Cardiac muscle cell (in vitro differentiated cells and primary cell): ENCODE measurements at regions not wholly inside any gene's neighbourhood (a gene's known extent, or its start where the extent isn't known, plus 50 kb on each side); places are given as distances from the start of the nearest gene placed in this dataset.

Source experiments
- DNase-seq, 2 donors: peaks; one replicate each; pipeline versions ENCODE4 v3.0.0 to v3.0.0-alpha.2; 2010 to 2017; ENCODE audit warnings: low read depth in 1 of 2, low spot score in 1 of 2
- H3K27ac ChIP-seq: fragments of 200-600 bp; sonication (generic); 2 replicates; pipeline ENCODE4 v1.5.1; 2016
- H3K27me3 ChIP-seq: fragments of 200-600 bp; sonication (generic); 2 replicates; pipeline ENCODE4 v1.6.0; 2016; ENCODE audit warnings: control low read depth
- H3K36me3 ChIP-seq: fragments of 200-600 bp; sonication (generic); 2 replicates; pipeline ENCODE4 v1.5.1; 2016; ENCODE audit warnings: control low read depth
- H3K4me1 ChIP-seq: fragments of 200-600 bp; sonication (generic); 2 replicates; pipeline ENCODE4 v1.8.1; 2017; ENCODE audit warnings: low read depth, mild to moderate bottlenecking, mixed run types
- H3K4me3 ChIP-seq: fragments of 200-600 bp; sonication (generic); 2 replicates; pipeline ENCODE4 v1.5.1; 2016; ENCODE audit warnings: mild to moderate bottlenecking
- H3K9me3 ChIP-seq: fragments of 200-600 bp; sonication (generic); 2 replicates; pipeline ENCODE4 v1.5.1; 2017; ENCODE audit warnings: low read depth, mild to moderate bottlenecking, control low read depth
- TF ChIP-seq, protein P1 (sequence below): IDR thresholded peaks from 2 replicates; pipeline ENCODE4 v1.5.1; 2012; ENCODE audit warnings: low read depth, mild to moderate bottlenecking, low read length

DNA sequence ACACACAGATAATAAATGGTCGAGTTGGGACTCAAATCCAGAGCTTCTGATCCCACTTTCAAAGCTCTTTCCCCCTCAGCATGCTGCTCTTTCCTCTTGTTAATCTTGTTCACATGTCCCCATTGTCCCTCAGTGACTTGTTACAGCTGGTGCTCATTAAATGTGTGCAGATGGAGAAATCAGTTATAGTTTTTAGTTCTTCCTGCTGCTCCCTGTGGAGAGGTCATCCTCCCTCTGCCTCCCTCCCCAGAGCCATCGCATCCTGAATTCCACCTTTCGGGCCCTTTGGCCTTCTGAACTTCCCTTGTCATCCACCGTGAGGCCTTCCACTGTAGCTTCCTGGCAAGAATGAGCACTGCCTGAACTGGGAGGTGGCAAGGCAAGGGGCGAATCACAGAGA lies 179.6 kb downstream of the WSCD1 start:
- DNase-seq, result no peak
- Histone ChIP-seq H3K27ac (no peak overlapping the region), H3K4me1 (no peaks in the 10 kb centered on the region), H3K4me3 (no peak overlapping the region), H3K36me3 (no peaks in the 10 kb centered on the region), H3K9me3 (no peaks in the 10 kb centered on the region), H3K27me3 (no peaks in the 10 kb centered on the region)
- TF ChIP-seq, protein P1, sequence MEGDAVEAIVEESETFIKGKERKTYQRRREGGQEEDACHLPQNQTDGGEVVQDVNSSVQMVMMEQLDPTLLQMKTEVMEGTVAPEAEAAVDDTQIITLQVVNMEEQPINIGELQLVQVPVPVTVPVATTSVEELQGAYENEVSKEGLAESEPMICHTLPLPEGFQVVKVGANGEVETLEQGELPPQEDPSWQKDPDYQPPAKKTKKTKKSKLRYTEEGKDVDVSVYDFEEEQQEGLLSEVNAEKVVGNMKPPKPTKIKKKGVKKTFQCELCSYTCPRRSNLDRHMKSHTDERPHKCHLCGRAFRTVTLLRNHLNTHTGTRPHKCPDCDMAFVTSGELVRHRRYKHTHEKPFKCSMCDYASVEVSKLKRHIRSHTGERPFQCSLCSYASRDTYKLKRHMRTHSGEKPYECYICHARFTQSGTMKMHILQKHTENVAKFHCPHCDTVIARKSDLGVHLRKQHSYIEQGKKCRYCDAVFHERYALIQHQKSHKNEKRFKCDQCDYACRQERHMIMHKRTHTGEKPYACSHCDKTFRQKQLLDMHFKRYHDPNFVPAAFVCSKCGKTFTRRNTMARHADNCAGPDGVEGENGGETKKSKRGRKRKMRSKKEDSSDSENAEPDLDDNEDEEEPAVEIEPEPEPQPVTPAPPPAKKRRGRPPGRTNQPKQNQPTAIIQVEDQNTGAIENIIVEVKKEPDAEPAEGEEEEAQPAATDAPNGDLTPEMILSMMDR, result no peak

DNA sequence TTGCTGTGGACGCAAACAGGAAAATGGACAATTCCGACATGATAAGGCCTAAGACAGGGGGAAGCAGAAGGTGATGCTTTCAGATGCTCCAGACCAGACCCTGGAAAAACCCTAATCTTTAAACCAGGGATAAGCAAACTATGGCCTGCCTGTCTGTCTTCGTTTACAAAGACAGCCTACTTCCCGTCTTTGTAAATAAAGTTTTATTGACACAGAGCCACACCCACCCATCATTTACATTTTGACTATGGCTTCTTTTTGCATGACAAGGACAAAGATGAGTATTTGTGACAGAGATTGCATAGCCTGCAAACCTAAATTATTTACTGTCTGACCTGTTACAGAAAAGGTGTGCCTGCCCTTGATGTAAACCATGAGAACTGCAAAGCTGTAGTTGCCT lies 177.9 kb downstream of the WSCD1 start:
- TF ChIP-seq, protein P1, result no peak
- no peaks in the 10 kb centered on the region for H3K27me3 ChIP-seq
- no peaks in the 10 kb centered on the region for H3K36me3 ChIP-seq
- no peak overlapping the region for H3K4me3 ChIP-seq
- H3K4me1 ChIP-seq, result no peaks in the 10 kb centered on the region
- no peak for DNase-seq
- H3K9me3 ChIP-seq, result no peaks in the 10 kb centered on the region
- H3K27ac ChIP-seq, result no peak overlapping the region

DNA sequence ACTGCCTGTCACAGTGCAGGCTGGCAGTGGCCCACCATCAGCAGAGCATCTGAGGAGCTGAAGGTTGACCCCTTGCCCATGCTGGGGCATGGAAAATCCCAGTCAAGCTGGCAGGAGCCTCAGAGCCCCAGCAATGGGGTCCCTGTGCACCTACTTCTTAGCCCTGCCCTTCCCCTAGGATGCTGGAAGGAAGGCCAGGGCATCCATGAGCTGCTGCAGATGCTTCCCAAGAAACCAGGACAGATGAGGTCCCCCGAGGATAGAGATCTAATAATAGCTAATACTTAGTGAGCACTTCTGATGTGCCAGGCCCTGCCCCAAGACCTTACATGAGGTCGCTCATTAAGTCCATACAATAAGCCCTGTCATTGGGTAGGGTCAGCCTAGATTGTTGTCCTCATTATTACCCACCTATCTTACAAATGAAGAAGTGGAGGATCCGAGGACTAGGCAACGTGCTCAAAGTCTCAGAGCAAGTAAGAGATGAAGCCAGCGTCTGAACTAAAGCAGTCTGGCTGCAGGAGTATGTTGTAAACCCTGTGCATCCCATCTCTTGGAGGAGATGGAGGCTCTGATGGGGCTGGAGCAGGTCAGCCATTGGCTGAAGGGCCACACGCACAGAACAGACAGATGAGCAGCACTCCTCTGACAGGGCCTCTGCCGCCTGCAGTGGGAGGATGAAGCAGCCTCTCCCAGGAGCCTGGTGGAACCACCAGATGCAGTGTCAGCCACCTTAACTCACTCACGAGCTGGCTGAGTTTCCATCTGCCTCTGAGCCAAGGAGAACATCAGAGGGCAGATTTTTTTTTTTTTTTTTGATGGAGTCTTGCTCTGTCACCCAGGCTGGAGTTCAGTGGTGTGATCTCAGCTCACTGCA lies 175.4 kb downstream of the WSCD1 start:
- no peaks in the 10 kb centered on the region for H3K36me3 ChIP-seq
- no peak overlapping the region for H3K27ac ChIP-seq
- H3K9me3 ChIP-seq, result no peaks in the 10 kb centered on the region
- no peaks in the 10 kb centered on the region for H3K4me1 ChIP-seq
- TF ChIP-seq, protein P1, result no peak
- no peak overlapping the region for H3K4me3 ChIP-seq
- no peaks in the 10 kb centered on the region for H3K27me3 ChIP-seq
- no peak for DNase-seq

DNA sequence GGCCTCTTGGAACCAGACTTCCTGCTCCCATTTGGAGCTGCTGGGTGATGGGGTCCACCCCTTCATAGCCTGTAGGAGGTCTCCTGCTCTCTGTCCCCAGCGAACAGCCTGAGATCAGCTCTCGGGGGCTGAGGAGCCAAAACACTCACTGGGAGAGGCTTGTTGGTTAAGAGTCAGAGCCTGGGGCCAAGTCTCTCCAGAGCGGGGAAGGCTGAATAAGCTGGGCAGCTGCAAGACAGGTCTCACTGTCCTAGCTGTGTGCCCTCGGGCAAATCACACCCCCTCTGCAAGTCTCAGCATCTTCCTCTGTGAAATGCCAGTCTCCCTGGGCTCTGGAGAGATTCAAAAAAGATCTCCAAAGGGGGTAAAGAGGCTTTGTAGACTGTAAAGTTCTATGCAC lies 174.6 kb downstream of the WSCD1 start:
- TF ChIP-seq, protein P1, result no peak
- H3K27ac ChIP-seq, result no peak overlapping the region
- no peak overlapping the region for H3K4me3 ChIP-seq
- H3K4me1 ChIP-seq, result no peaks in the 10 kb centered on the region
- H3K9me3 ChIP-seq, result no peaks in the 10 kb centered on the region
- no peaks in the 10 kb centered on the region for H3K36me3 ChIP-seq
- no peak for DNase-seq
- peaks cover 5% of the 10 kb centered on the region for H3K27me3 ChIP-seq

DNA sequence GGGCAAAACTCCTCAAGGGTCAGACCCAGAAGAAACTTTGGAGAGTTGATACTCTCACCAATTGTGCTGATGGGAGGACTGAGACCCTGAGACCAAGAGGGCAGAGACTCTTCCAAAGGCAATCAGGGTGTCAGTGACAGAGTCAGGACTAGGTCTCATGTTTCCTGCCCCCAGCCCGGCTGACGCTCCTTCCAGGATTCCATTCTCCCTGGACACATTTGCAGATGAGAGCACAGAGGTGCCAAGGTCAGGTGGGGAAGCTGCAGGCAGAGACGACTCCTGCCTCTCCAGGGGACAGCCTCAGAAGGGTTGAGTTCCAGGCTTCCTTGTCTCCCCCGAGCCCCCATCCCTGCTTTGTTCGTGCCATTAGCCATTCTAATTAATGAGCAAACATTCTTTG lies 174.1 kb downstream of the WSCD1 start:
- H3K27ac ChIP-seq, result no peak overlapping the region
- no peak for DNase-seq

More for the DNA sequence above, 174.1 kb downstream of the WSCD1 start:
- Histone ChIP-seq H3K4me3 (no peak overlapping the region), H3K4me1 (no peaks in the 10 kb centered on the region), H3K9me3 (no peaks in the 10 kb centered on the region), H3K36me3 (no peaks in the 10 kb centered on the region), H3K27me3 (peaks cover 7% of the 10 kb centered on the region)
- TF ChIP-seq, protein P1, result no peak
